B cell (primary cell): ENCODE measurements at regions not wholly inside any gene's neighbourhood (a gene's known extent, or its start where the extent isn't known, plus 50 kb on each side); places are given as distances from the start of the nearest gene placed in this dataset.

Experiments
- ATAC-seq: fragments of 200-7000 bp; cut with Tn5 transposase; one replicate; pipeline ENCODE4 v1.10.0; 2021; ENCODE audit warnings: low read depth, mild to moderate bottlenecking, moderate number of reproducible peaks, moderate library complexity
- CTCF ChIA-PET: fragments of 350-600 bp; sonication (Branson Sonifier 250); formaldehyde crosslinking; loops from one replicate; lab custom pipeline; 2021; ENCODE audit warnings: antibody characterized with exemption, inconsistent platforms; lab: Charles Lee
- POLR2A ChIA-PET: fragments of 350-600 bp; sonication (Branson Sonifier 250); formaldehyde crosslinking; loops from one replicate; lab custom pipeline; 2021; ENCODE audit warnings: antibody characterized with exemption; lab: Charles Lee
- DNase-seq: peaks from one replicate; pipeline ENCODE4 v3.0.0; 2013
- H2AFZ ChIP-seq: 2 replicates; pipeline ENCODE4 v1.6.1; 2012; ENCODE audit warnings: mild to moderate bottlenecking, low read depth, low read length; ENCODE audit not compliant: insufficient read depth, poor library complexity, severe bottlenecking
- H3K27ac ChIP-seq, 2 donors: 1 replicate in 1 of 2; 2 replicates in 1 of 2; pipeline ENCODE4 v1.5.1; 2012 to 2013; ENCODE audit warnings: low read length in 2 of 2, mild to moderate bottlenecking in 2 of 2, moderate library complexity in 1 of 2
- H3K27me3 ChIP-seq, 4 experiments: fragments of 200-600 bp in 1 of 4; sonication (generic) in 1 of 4; replicated peaks in 1 of 4; 1 replicate in 2 of 4; 2 replicates in 2 of 4; pipeline versions ENCODE4 v1.6.1 to v1.7.0; 2013 to 2016; ENCODE audit warnings: low read length in 3 of 4, mild to moderate bottlenecking in 2 of 4, mixed read lengths in 1 of 4, moderate library complexity in 1 of 4; ENCODE audit not compliant: insufficient read depth in 4 of 4, control insufficient read depth in 3 of 4; ENCODE audit errors: control extremely low read depth in 1 of 4
- H3K36me3 ChIP-seq, 2 experiments: replicated peaks in 1 of 2; 1 replicate in 1 of 2; 2 replicates in 1 of 2; pipeline versions ENCODE4 v1.6.1 to v1.7.1; 2013; ENCODE audit warnings: low read length in 1 of 2; ENCODE audit not compliant: insufficient read depth in 2 of 2, control insufficient read depth in 1 of 2; ENCODE audit errors: control extremely low read depth in 1 of 2, extremely low read depth in 1 of 2
- H3K4me1 ChIP-seq, 2 donors: fragments of 200-600 bp in 1 of 2; sonication (generic) in 1 of 2; 1 replicate in 1 of 2; 2 replicates in 1 of 2; pipeline versions ENCODE4 v1.5.1 to v1.6.1; 2013 to 2017; ENCODE audit warnings: low read length in 2 of 2; ENCODE audit not compliant: control insufficient read depth in 2 of 2, insufficient read depth in 2 of 2
- H3K4me2 ChIP-seq: replicated peaks from 2 replicates; pipeline ENCODE3; 2012; ENCODE audit warnings: mild to moderate bottlenecking, low read depth, low read length; ENCODE audit not compliant: poor library complexity, severe bottlenecking
- H3K4me3 ChIP-seq, 5 experiments: fragments of 200-600 bp in 1 of 5; sonication (generic) in 1 of 5; 1 replicate in 3 of 5; 2 replicates in 2 of 5; pipeline versions ENCODE4 v1.5.1 to v1.7.0; 2011 to 2016; ENCODE audit warnings: low read length in 4 of 5, mild to moderate bottlenecking in 4 of 5, low read depth in 2 of 5, control low read depth in 1 of 5, moderate library complexity in 1 of 5; ENCODE audit not compliant: insufficient read depth in 1 of 5; ENCODE audit errors: control extremely low read depth in 1 of 5, extremely low read depth in 1 of 5
- H3K79me2 ChIP-seq: fragments of 200-600 bp; sonication (generic); one replicate; pipeline ENCODE4 v1.6.0; 2016; ENCODE audit warnings: low read length; ENCODE audit not compliant: control insufficient read depth, insufficient read depth
- H3K9ac ChIP-seq: fragments of 200-600 bp; sonication (generic); 2 replicates; pipeline ENCODE4 v1.6.1; 2017; ENCODE audit warnings: mild to moderate bottlenecking, low read length, moderate library complexity
- H3K9me3 ChIP-seq, 3 donors: one replicate each; pipeline versions ENCODE4 v1.6.1 to v1.7.1; 2013; ENCODE audit warnings: low read length in 2 of 3; ENCODE audit not compliant: control insufficient read depth in 2 of 3, insufficient read depth in 1 of 3; ENCODE audit errors: control extremely low read depth in 1 of 3
- H4K20me1 ChIP-seq: 2 replicates; pipeline ENCODE4 v1.6.0; 2012; ENCODE audit warnings: mild to moderate bottlenecking, low read length; ENCODE audit not compliant: insufficient read depth, control insufficient read depth, poor library complexity, severe bottlenecking
- H3K27ac Mint-ChIP-seq: one replicate; pipeline ENCODE4 v1.8.0; 2021; ENCODE audit warnings: mixed read lengths
- H3K27me3 Mint-ChIP-seq: one replicate; pipeline ENCODE4 v1.8.0; 2021; ENCODE audit warnings: mixed read lengths
- H3K4me1 Mint-ChIP-seq: one replicate; pipeline ENCODE4 v1.8.0; 2021; ENCODE audit warnings: mixed read lengths
- H3K4me3 Mint-ChIP-seq: one replicate; pipeline ENCODE4 v1.8.0; 2021; ENCODE audit warnings: mixed read lengths
- H3K9me3 Mint-ChIP-seq: one replicate; pipeline ENCODE4 v1.8.0; 2022; ENCODE audit warnings: mixed read lengths; ENCODE audit not compliant: insufficient read depth
- CTCF ChIP-seq: fragments of 200-600 bp; IDR thresholded peaks from one replicate; pipeline ENCODE4 v1.8.0; 2022; ENCODE audit warnings: antibody characterized with exemption, mild to moderate bottlenecking
- EZH2 ChIP-seq: IDR thresholded peaks from 2 replicates; pipeline ENCODE4 v1.6.1; 2012; ENCODE audit warnings: borderline replicate concordance, low read depth, mild to moderate bottlenecking, moderate library complexity, low read length; ENCODE audit not compliant: insufficient read depth, poor library complexity, severe bottlenecking
- WGBS: methylation state at CpG from one replicate; pipeline ENCODE4 v1.1.5; 2013; ENCODE audit warnings: missing lambda C conversion rate; ENCODE audit not compliant: insufficient coverage; 5-methylcytosine and 5-hydroxymethylcytosine counted together
- intact Hi-C: fragments of 100-400 bp; cut with micrococcal nuclease; formaldehyde crosslinking; loops from one replicate; pipeline ENCODE4 v1.10.0; 2022

- TF ChIP-seq EZH2, result no peak
Measured at GRCh38 chr2:42928692-42929545, 136.5 kb upstream of the HAAO start.

GRCh38 chr2:42928161-42928691 lies 135.8 kb upstream of the HAAO start:
- intact Hi-C loops, result no loop called here
- H3K9me3 Mint-ChIP-seq, result no peaks in the 10 kb centered on the region
- peaks cover 5% of the 10 kb centered on the region for H3K27me3 Mint-ChIP-seq
- H3K79me2 ChIP-seq, result no peaks in the 10 kb centered on the region
- H3K27me3 ChIP-seq, result no peaks in the 10 kb centered on the region
- no peak overlapping the region for H2AFZ ChIP-seq
- no peak overlapping the region for H3K4me3 ChIP-seq
- H3K27ac ChIP-seq, result no peak overlapping the region
- POLR2A ChIA-PET, result no interaction called here
- no peak overlapping the region for H3K4me2 ChIP-seq
- no peaks in the 10 kb centered on the region for H3K36me3 ChIP-seq
- no peaks in the 10 kb centered on the region for H3K9me3 ChIP-seq
- no peak overlapping the region for H3K4me3 Mint-ChIP-seq
- CTCF ChIA-PET, result no interaction called here
- H3K4me1 Mint-ChIP-seq, result no peaks in the 10 kb centered on the region
- no peaks in the 10 kb centered on the region for H4K20me1 ChIP-seq
- DNase-seq, result no peak
- H3K27ac Mint-ChIP-seq, result no peak overlapping the region
- no peak overlapping the region for H3K9ac ChIP-seq
- no peak for ATAC-seq
- no peak for TF ChIP-seq EZH2
- no peak for TF ChIP-seq CTCF
- no peaks in the 10 kb centered on the region for H3K4me1 ChIP-seq
- 52% methylated on average over 5 of the region's 9 CpGs for WGBS

More at GRCh38 chr2:42928692-42929545, 136.5 kb upstream of the HAAO start:
- H3K79me2 ChIP-seq, result no peaks in the 10 kb centered on the region
- H3K27ac Mint-ChIP-seq, result no peak overlapping the region
- 90% methylated on average over 12 of the region's 13 CpGs for WGBS
- no peak overlapping the region for H3K4me3 ChIP-seq
- no peaks in the 10 kb centered on the region for H3K4me1 Mint-ChIP-seq
- ATAC-seq (no peak), DNase-seq (no peak)
- no peaks in the 10 kb centered on the region for H4K20me1 ChIP-seq
- CTCF ChIA-PET, result no interaction called here
- intact Hi-C loops, result no loop called here
- H3K27ac ChIP-seq, result no peak overlapping the region
- POLR2A ChIA-PET, result no interaction called here
- H3K27me3 Mint-ChIP-seq, result peaks cover 5% of the 10 kb centered on the region
- no peaks in the 10 kb centered on the region for H3K9me3 Mint-ChIP-seq
- H3K4me2 ChIP-seq, result no peak overlapping the region
- H3K9ac ChIP-seq, result no peak overlapping the region
- no peaks in the 10 kb centered on the region for H3K4me1 ChIP-seq
- H3K9me3 ChIP-seq, result no peaks in the 10 kb centered on the region
- H2AFZ ChIP-seq, result no peak overlapping the region
- H3K27me3 ChIP-seq, result no peaks in the 10 kb centered on the region
- H3K36me3 ChIP-seq, result no peaks in the 10 kb centered on the region
- no peak overlapping the region for H3K4me3 Mint-ChIP-seq
